ENCODE measurements at regions not wholly inside any gene's neighbourhood (a gene's known extent, or its start where the extent isn't known, plus 50 kb on each side); places are given as distances from the start of the nearest gene placed in this dataset.

- TF ChIP-seq CTCF (IDR thresholded peaks at IDR 0.05): no peak
- TF ChIP-seq EZH2 (IDR thresholded peaks at IDR 0.05; ENCODE audit: borderline replicate concordance, insufficient read depth, low read depth, low read length, poor library complexity, severe bottlenecking): no peak
Observed at GRCh38 chr1:34427170-34427569, 250.5 kb downstream of the C1orf94 start.

Data from B cell (primary cell).